Activated CD8-positive, alpha-beta memory T cell treated with anti-CD3 and anti-CD28 coated beads, Interleukin-2, amount 10 ng/mL, durations not matched to agents 7 days and 5 days (primary cell): ENCODE measurements at regions not wholly inside any gene's neighbourhood (a gene's known extent, or its start where the extent isn't known, plus 50 kb on each side); places are given as distances from the start of the nearest gene placed in this dataset.

Experiments used
- ATAC-seq: fragments of 150-1000 bp; cut with Tn5 transposase; one replicate; pipeline ENCODE4 v1.10.0; 2021; ENCODE audit warnings: moderate library complexity
- CTCF ChIA-PET: fragments of 350-600 bp; sonication (Branson Sonifier 250); formaldehyde crosslinking; loops from one replicate; lab custom pipeline; 2021; ENCODE audit warnings: antibody characterized with exemption; lab: Charles Lee
- DNase-seq: peaks from one replicate; pipeline ENCODE4 v3.0.0-alpha.2; 2020
- H3K27ac Mint-ChIP-seq: one replicate; pipeline ENCODE4 v1.8.0; 2021; ENCODE audit warnings: mild to moderate bottlenecking, mixed read lengths
- H3K27me3 Mint-ChIP-seq: one replicate; pipeline ENCODE4 v1.8.0; 2021; ENCODE audit warnings: mixed read lengths
- H3K36me3 Mint-ChIP-seq: one replicate; pipeline ENCODE4 v1.8.0; 2021; ENCODE audit warnings: mild to moderate bottlenecking, mixed read lengths
- H3K4me1 Mint-ChIP-seq: one replicate; pipeline ENCODE4 v1.8.0; 2021; ENCODE audit warnings: mixed read lengths
- H3K4me3 Mint-ChIP-seq: one replicate; pipeline ENCODE4 v1.8.0; 2021; ENCODE audit warnings: mild to moderate bottlenecking, moderate library complexity, mixed read lengths
- H3K9me3 Mint-ChIP-seq: one replicate; pipeline ENCODE4 v1.8.0; 2022; ENCODE audit warnings: low read depth, mixed read lengths

GRCh38 chr6:110043366-110043994, 65.4 kb downstream of the GPR6 start:
- ATAC-seq, result no peak
- H3K27ac Mint-ChIP-seq, result no peak overlapping the region
- no peaks in the 10 kb centered on the region for H3K36me3 Mint-ChIP-seq
- no peak overlapping the region for H3K4me3 Mint-ChIP-seq
- CTCF ChIA-PET, result interaction anchor here (0.9 to 1.5 kb wide), 3 partner anchors 10 to 349 kb away, joined by 3 to 4 read pairs (median 3); no protein-coding TSS in a partner anchor
- H3K9me3 Mint-ChIP-seq, result no peaks in the 10 kb centered on the region
- peaks cover 18% of the 10 kb centered on the region for H3K4me1 Mint-ChIP-seq
- DNase-seq, result no peak
- no peaks in the 10 kb centered on the region for H3K27me3 Mint-ChIP-seq

GRCh38 chr6:110044096-110044495, 66.0 kb downstream of the GPR6 start:
- Mint-ChIP-seq H3K9me3 (no peaks in the 10 kb centered on the region), H3K4me1 (peaks cover 14% of the 10 kb centered on the region), H3K27ac (no peak overlapping the region), H3K36me3 (no peaks in the 10 kb centered on the region), H3K4me3 (no peak overlapping the region), H3K27me3 (peaks cover 1% of the 10 kb centered on the region)
- ATAC-seq (no peak), DNase-seq (no peak)
- CTCF ChIA-PET, result interaction anchor here (0.9 to 1.0 kb wide), 3 partner anchors 10 to 517 kb away, joined by 3 read pairs; no protein-coding TSS in a partner anchor

- H3K27ac Mint-ChIP-seq, result no peak overlapping the region
- no peaks in the 10 kb centered on the region for H3K36me3 Mint-ChIP-seq
- DNase-seq (no peak), ATAC-seq (no peak)
- H3K4me3 Mint-ChIP-seq, result no peak overlapping the region
- peaks cover 9% of the 10 kb centered on the region for H3K4me1 Mint-ChIP-seq
- H3K27me3 Mint-ChIP-seq, result peaks cover 6% of the 10 kb centered on the region
- CTCF ChIA-PET, result interaction anchor here (1.0 kb wide), 1 partner anchor 517 kb away, joined by 3 read pairs; no protein-coding TSS in a partner anchor
- no peaks in the 10 kb centered on the region for H3K9me3 Mint-ChIP-seq
Observed at GRCh38 chr6:110044622-110045021, 66.5 kb downstream of the GPR6 start.

DNA sequence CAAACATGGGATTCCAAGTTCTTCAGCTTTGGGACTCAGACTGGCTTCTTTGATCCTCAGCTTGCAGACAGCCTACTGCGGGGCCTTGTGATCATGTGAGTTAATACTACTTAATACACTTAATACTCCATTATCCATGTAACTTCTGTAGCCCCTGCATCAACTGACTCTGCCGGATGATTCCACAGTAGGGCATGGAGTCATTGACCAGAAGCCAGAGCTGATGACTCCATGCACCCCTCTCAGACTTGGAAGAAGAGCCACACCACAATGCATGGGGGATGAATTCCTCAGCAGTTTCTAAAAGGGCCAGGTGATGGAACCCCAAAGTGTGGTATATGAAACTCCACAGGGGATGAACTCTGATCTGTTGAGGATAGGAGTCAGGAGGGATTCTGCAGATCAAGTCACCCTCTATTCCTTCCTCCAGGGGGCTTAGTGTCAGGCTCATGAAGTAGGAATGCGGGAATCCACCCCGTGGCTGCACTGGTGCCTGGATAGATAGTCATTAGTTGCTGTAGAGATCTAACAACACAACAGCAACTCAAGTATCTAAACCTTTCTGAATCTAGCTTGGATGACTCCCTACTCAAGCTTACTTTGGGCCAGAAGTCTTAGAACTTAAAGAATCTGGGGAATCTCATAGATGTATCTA, 70.2 kb downstream of the GPR6 start:
- Mint-ChIP-seq H3K27me3 (peaks cover 32% of the 10 kb centered on the region), H3K27ac (no peak overlapping the region), H3K4me1 (peaks cover 4% of the 10 kb centered on the region), H3K36me3 (no peaks in the 10 kb centered on the region), H3K9me3 (no peaks in the 10 kb centered on the region), H3K4me3 (no peak overlapping the region)
- no peak for ATAC-seq
- no peak for DNase-seq
- CTCF ChIA-PET, result interaction anchor here (1.7 to 2.8 kb wide), 2 partner anchors 10 to 343 kb away, joined by 5 to 27 read pairs; no protein-coding TSS in a partner anchor

- H3K36me3 Mint-ChIP-seq, result no peaks in the 10 kb centered on the region
- H3K4me3 Mint-ChIP-seq, result no peak overlapping the region
Observed at GRCh38 chr6:110049696-110050439, 71.8 kb downstream of the GPR6 start.

More at GRCh38 chr6:110049696-110050439, 71.8 kb downstream of the GPR6 start:
- H3K9me3 Mint-ChIP-seq, result no peaks in the 10 kb centered on the region
- CTCF ChIA-PET, result interaction anchor here (1.0 to 2.8 kb wide), 2 partner anchors 11 to 16 kb away, joined by 4 to 27 read pairs; no protein-coding TSS in a partner anchor
- H3K4me1 Mint-ChIP-seq, result no peaks in the 10 kb centered on the region
- peaks cover 42% of the 10 kb centered on the region for H3K27me3 Mint-ChIP-seq
- no peak for DNase-seq
- no peak overlapping the region for H3K27ac Mint-ChIP-seq
- ATAC-seq, result no peak
